Neural cell (in vitro differentiated cells): ENCODE measurements at regions not wholly inside any gene's neighbourhood (a gene's known extent, or its start where the extent isn't known, plus 50 kb on each side); places are given as distances from the start of the nearest gene placed in this dataset.

ENCODE experiments used
- H2AFZ ChIP-seq: fragments of 200-600, 300-800 bp; sonication (generic), shearing (Covaris generic); 2 replicates; pipeline ENCODE4 v1.6.0; 2014; ENCODE audit warnings: low read depth, mild to moderate bottlenecking, antibody characterized with exemption, low read length, moderate library complexity
- H3F3A ChIP-seq: fragments of 200-600 bp; shearing (Covaris generic); 2 replicates; pipeline ENCODE4 v1.6.1; 2016; ENCODE audit warnings: mild to moderate bottlenecking, moderate library complexity, mixed read lengths, antibody characterized with exemption, low read length; ENCODE audit not compliant: insufficient read depth, poor library complexity, severe bottlenecking
- H3K27ac ChIP-seq: fragments of 200-600, 300-800 bp; sonication (generic), shearing (Covaris generic); 2 replicates; pipeline ENCODE4 v1.5.1; 2014; ENCODE audit warnings: mild to moderate bottlenecking, low read length, moderate library complexity
- H3K27me3 ChIP-seq: fragments of 300-800, 200-600 bp; sonication (generic), shearing (Covaris generic); 2 replicates; pipeline ENCODE4 v1.6.0; 2014; ENCODE audit warnings: mild to moderate bottlenecking, low read depth, low read length, moderate library complexity; ENCODE audit not compliant: insufficient read depth
- H3K36me3 ChIP-seq: fragments of 300-800, 200-600 bp; sonication (generic), shearing (Covaris generic); 2 replicates; pipeline ENCODE4 v1.5.1; 2014; ENCODE audit warnings: mild to moderate bottlenecking, antibody characterized with exemption, low read length, moderate library complexity; ENCODE audit not compliant: insufficient read depth
- H3K4me2 ChIP-seq: fragments of 300-800, 200-600 bp; sonication (generic), shearing (Covaris generic); 2 replicates; pipeline ENCODE4 v1.6.0; 2014; ENCODE audit warnings: mild to moderate bottlenecking, low read length
- H3K4me3 ChIP-seq: fragments of 300-800, 200-600 bp; sonication (generic), shearing (Covaris generic); 2 replicates; pipeline ENCODE4 v1.5.1; 2014; ENCODE audit warnings: mild to moderate bottlenecking, low read length, moderate library complexity
- H3K79me2 ChIP-seq: fragments of 200-600 bp; shearing (Covaris generic); replicated peaks from 2 replicates; pipeline ENCODE4 v1.6.0; 2014; ENCODE audit warnings: mild to moderate bottlenecking, low read length, moderate library complexity; ENCODE audit not compliant: insufficient read depth
- H3K9ac ChIP-seq: fragments of 300-800, 200-600 bp; sonication (generic), shearing (Covaris generic); 2 replicates; pipeline ENCODE4 v1.6.1; 2016; ENCODE audit warnings: mild to moderate bottlenecking, low read length, mixed read lengths
- H3K9me2 ChIP-seq: fragments of 200-600 bp; shearing (Covaris generic); 2 replicates; pipeline ENCODE4 v1.6.1; 2016; ENCODE audit warnings: mild to moderate bottlenecking, low read length, mixed read lengths; ENCODE audit not compliant: insufficient read depth
- H3K9me3 ChIP-seq: fragments of 200-600, 300-800 bp; sonication (generic), shearing (Covaris generic); 2 replicates; pipeline ENCODE4 v1.6.1; 2016; ENCODE audit warnings: mild to moderate bottlenecking, mixed run types, low read length, moderate library complexity, mixed read lengths
- H4K20me1 ChIP-seq: fragments of 200-600 bp; shearing (Covaris generic); 2 replicates; pipeline ENCODE4 v1.6.1; 2016; ENCODE audit warnings: mild to moderate bottlenecking, mixed run types; ENCODE audit not compliant: insufficient read depth
- CTCF ChIP-seq: fragments of 450-650 bp; IDR thresholded peaks from 2 replicates; pipeline ENCODE4 v1.5.1; 2014; ENCODE audit warnings: antibody characterized with exemption, mild to moderate bottlenecking, moderate library complexity; ENCODE audit not compliant: poor library complexity, severe bottlenecking
- EP300 ChIP-seq: fragments of 450-650 bp; conservative IDR thresholded peaks from 2 replicates; pipeline ENCODE4 v1.6.1; 2014; ENCODE audit warnings: antibody characterized with exemption, mild to moderate bottlenecking, moderate library complexity; ENCODE audit not compliant: poor library complexity, severe bottlenecking
- EZH2 ChIP-seq: fragments of 200-600, 300-800 bp; shearing (Covaris generic), sonication (generic); IDR thresholded peaks from 2 replicates; pipeline ENCODE4 v1.6.1; 2014; ENCODE audit warnings: antibody characterized with exemption, low read length, borderline replicate concordance, mild to moderate bottlenecking; ENCODE audit not compliant: insufficient read depth, poor library complexity, severe bottlenecking
- MXI1 ChIP-seq: fragments of 450-650 bp; conservative IDR thresholded peaks from 2 replicates; pipeline ENCODE4 v1.6.1; 2014; ENCODE audit warnings: antibody characterized with exemption, mild to moderate bottlenecking; ENCODE audit not compliant: poor library complexity, severe bottlenecking
- POLR2AphosphoS5 ChIP-seq: IDR thresholded peaks from 2 replicates; pipeline ENCODE4 v1.6.1; 2012
- RAD21 ChIP-seq: fragments of 450-650 bp; conservative IDR thresholded peaks from 2 replicates; pipeline ENCODE4 v1.6.1; 2014; ENCODE audit warnings: antibody characterized with exemption, mild to moderate bottlenecking, moderate library complexity
- REST ChIP-seq: IDR thresholded peaks from 2 replicates; pipeline ENCODE4 v1.6.1; 2012; ENCODE audit warnings: borderline replicate concordance
- SMC3 ChIP-seq: fragments of 450-650 bp; conservative IDR thresholded peaks from 2 replicates; pipeline ENCODE4 v1.6.1; 2014; ENCODE audit warnings: antibody characterized with exemption, mild to moderate bottlenecking, moderate library complexity; ENCODE audit not compliant: poor library complexity
- TAF1 ChIP-seq: IDR thresholded peaks from 2 replicates; pipeline ENCODE4 v1.6.1; 2012; ENCODE audit warnings: low read depth

DNA sequence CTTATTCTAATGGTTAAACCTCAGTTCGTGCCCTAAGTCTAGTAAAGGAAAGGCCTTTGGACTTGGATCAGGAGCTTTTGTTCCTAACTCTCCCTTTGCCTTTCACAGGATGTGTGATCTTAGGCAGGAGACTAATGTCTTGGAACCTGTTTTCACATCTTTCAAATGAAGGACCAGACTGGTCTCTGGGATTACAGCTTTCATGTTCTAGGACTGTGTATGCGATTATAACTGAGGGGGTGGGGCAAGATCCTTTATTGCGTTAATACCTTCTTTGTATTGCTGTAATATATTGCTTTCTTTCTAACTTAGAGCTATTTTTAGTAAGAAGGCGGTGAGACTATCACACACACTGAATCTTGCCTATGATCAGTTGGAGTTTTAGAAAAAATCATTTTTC, 368.1 kb downstream of the RPRM start:
- H3K9me3 ChIP-seq = no peaks in the 10 kb centered on the region
- H3F3A ChIP-seq = peaks cover 5% of the 10 kb centered on the region
- no peaks in the 10 kb centered on the region for H4K20me1 ChIP-seq
- H3K27ac ChIP-seq = no peak overlapping the region
- H3K27me3 ChIP-seq = no peaks in the 10 kb centered on the region
- no peak overlapping the region for H3K9ac ChIP-seq
- no peak for TF ChIP-seq TAF1
- no peak for TF ChIP-seq REST
- TF ChIP-seq EZH2 = no peak
- no peak for TF ChIP-seq RAD21
- TF ChIP-seq POLR2AphosphoS5 = no peak
- TF ChIP-seq MXI1 = no peak
- no peak for TF ChIP-seq SMC3
- no peak for TF ChIP-seq CTCF
- no peak for TF ChIP-seq EP300
- no peaks in the 10 kb centered on the region for H3K9me2 ChIP-seq
- no peak overlapping the region for H2AFZ ChIP-seq
- H3K4me3 ChIP-seq = no peak overlapping the region
- no peaks in the 10 kb centered on the region for H3K79me2 ChIP-seq
- H3K36me3 ChIP-seq = no peaks in the 10 kb centered on the region
- no peak overlapping the region for H3K4me2 ChIP-seq

DNA sequence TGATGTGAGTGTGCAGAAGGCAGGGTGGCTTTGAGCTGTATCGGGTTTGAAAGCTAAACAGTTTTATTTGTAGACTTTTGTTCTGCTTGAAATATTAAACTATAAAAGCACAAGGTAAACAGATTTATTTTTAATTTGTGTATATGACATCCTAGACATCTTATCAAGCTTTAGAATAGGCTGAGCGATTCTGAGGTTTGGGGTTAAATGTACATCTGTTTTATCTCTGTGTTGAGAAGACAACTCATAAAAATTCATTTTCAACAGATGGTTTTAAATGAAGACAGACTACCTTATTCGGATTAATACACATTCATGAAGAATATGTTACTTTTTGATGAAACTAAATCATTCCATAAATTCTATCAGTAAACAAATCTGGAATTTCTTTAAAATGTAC, 368.8 kb downstream of the RPRM start:
- Histone ChIP-seq H3K4me2 (no peak overlapping the region), H4K20me1 (no peaks in the 10 kb centered on the region), H3K4me3 (no peak overlapping the region), H3K27me3 (no peaks in the 10 kb centered on the region), H3K36me3 (no peaks in the 10 kb centered on the region), H3K9me2 (no peaks in the 10 kb centered on the region), H3K9me3 (no peaks in the 10 kb centered on the region), H3K27ac (no peak overlapping the region), H3F3A (peaks cover 5% of the 10 kb centered on the region), H3K79me2 (no peaks in the 10 kb centered on the region), H3K9ac (no peak overlapping the region), H2AFZ (no peak overlapping the region)
- TF ChIP-seq EP300 (no peak), SMC3 (no peak)
